Tibial nerve (tissue), 4 donors: ENCODE measurements at regions not wholly inside any gene's neighbourhood (a gene's known extent, or its start where the extent isn't known, plus 50 kb on each side); places are given as distances from the start of the nearest gene placed in this dataset.

Experiments used
- DNase-seq, 2 donors: peaks; one replicate each; pipeline ENCODE4 v3.0.0-alpha.2; 2019; ENCODE audit warnings: low spot score in 2 of 2
- H3K27ac ChIP-seq, 4 donors: fragments of 200-600 bp; sonication (generic) in 3 of 4; one replicate each; pipeline ENCODE4 v1.5.1; 2017 to 2019; ENCODE audit warnings: mild to moderate bottlenecking in 1 of 4
- H3K27me3 ChIP-seq, 2 donors: fragments of 200-600 bp; sonication (generic) in 1 of 2; one replicate each; pipeline versions ENCODE4 v1.5.1 to v1.6.0; 2017 to 2019
- H3K36me3 ChIP-seq, 3 donors: fragments of 200-600 bp; sonication (generic); one replicate each; pipeline ENCODE4 v1.5.1; 2018 to 2019
- H3K4me1 ChIP-seq, 4 donors: fragments of 200-600 bp; sonication (generic) in 3 of 4; one replicate each; pipeline ENCODE4 v1.5.1; 2017 to 2019
- H3K4me3 ChIP-seq, 4 donors: fragments of 200-600 bp; sonication (generic) in 3 of 4; one replicate each; pipeline ENCODE4 v1.5.1; 2017 to 2019; ENCODE audit warnings: mild to moderate bottlenecking in 1 of 4, moderate library complexity in 1 of 4
- H3K9me3 ChIP-seq, 4 donors: fragments of 200-600 bp; sonication (generic) in 3 of 4; one replicate each; pipeline ENCODE4 v1.5.1; 2017 to 2019
- CTCF ChIP-seq, 5 experiments: fragments of 200-600 bp in 3 of 5; fragments of 450-650 bp in 2 of 5; sonication (generic) in 3 of 5; IDR thresholded peaks; one replicate each; pipeline ENCODE4 v1.5.1; 2016 to 2019; ENCODE audit warnings: antibody characterized with exemption in 5 of 5, mild to moderate bottlenecking in 3 of 5, moderate library complexity in 2 of 5
- EP300 ChIP-seq, 2 donors: sonication (generic); formaldehyde crosslinking; IDR thresholded peaks; one replicate each; pipeline ENCODE4 v1.6.1; 2017; ENCODE audit warnings: antibody characterized with exemption in 2 of 2, mild to moderate bottlenecking in 1 of 2
- POLR2A ChIP-seq, 2 donors: fragments of 450-650 bp; IDR thresholded peaks; one replicate each; pipeline ENCODE4 v1.6.1; 2017; ENCODE audit warnings: antibody characterized with exemption in 2 of 2, mild to moderate bottlenecking in 2 of 2, moderate library complexity in 2 of 2
- WGBS, 2 donors: methylation state at CpG; one replicate each; pipeline ENCODE4 v1.1.5; 2018; 5-methylcytosine and 5-hydroxymethylcytosine counted together

- TF ChIP-seq POLR2A (IDR thresholded peaks at IDR 0.05): no peak
- TF ChIP-seq EP300 (IDR thresholded peaks at IDR 0.05): no peak
- no peak for TF ChIP-seq CTCF (IDR thresholded peaks at IDR 0.05)
- Histone ChIP-seq H3K27ac (no peak overlapping the region), H3K4me3 (no peak overlapping the region), H3K4me1 (no peaks in the 10 kb centered on the region), H3K27me3 (no peaks in the 10 kb centered on the region), H3K9me3 (no peaks in the 10 kb centered on the region), H3K36me3 (no peaks in the 10 kb centered on the region)
- DNase-seq: no peak
- 67 to 73% methylated on average over 7 of the region's 7 CpGs for WGBS, 2 donors
Measured at GRCh38 chr10:9018195-9019173, 964.0 kb downstream of the GATA3 start.

GRCh38 chr10:9023206-9023605 is 968.7 kb downstream of the GATA3 start:
- Histone ChIP-seq H3K4me1 (no peaks in the 10 kb centered on the region), H3K27ac (no peak overlapping the region), H3K4me3 (no peak overlapping the region), H3K36me3 (no peaks in the 10 kb centered on the region), H3K27me3 (no peaks in the 10 kb centered on the region), H3K9me3 (no peaks in the 10 kb centered on the region)
- no peak for TF ChIP-seq POLR2A (IDR thresholded peaks at IDR 0.05)
- TF ChIP-seq EP300 (IDR thresholded peaks at IDR 0.05): no peak
- TF ChIP-seq CTCF (IDR thresholded peaks at IDR 0.05): no peak
- DNase-seq: no peak
- WGBS, 2 donors: 72 to 76% methylated on average over 3 of the region's 3 CpGs

GRCh38 chr10:9024210-9024609 is 969.7 kb downstream of the GATA3 start:
- Histone ChIP-seq H3K4me3 (no peak overlapping the region), H3K4me1 (no peaks in the 10 kb centered on the region), H3K27me3 (no peaks in the 10 kb centered on the region), H3K27ac (no peak overlapping the region), H3K36me3 (no peaks in the 10 kb centered on the region), H3K9me3 (no peaks in the 10 kb centered on the region)
- TF ChIP-seq EP300 (IDR thresholded peaks at IDR 0.05) (no peak), CTCF (IDR thresholded peaks at IDR 0.05) (no peak), POLR2A (IDR thresholded peaks at IDR 0.05) (no peak)
- no peak for DNase-seq
- WGBS, 2 donors: 81 to 83% methylated on average over 2 of the region's 2 CpGs

- H3K36me3 ChIP-seq: no peaks in the 10 kb centered on the region
Measured at GRCh38 chr10:9028231-9028630, 973.7 kb downstream of the GATA3 start.

More at GRCh38 chr10:9028231-9028630, 973.7 kb downstream of the GATA3 start:
- Histone ChIP-seq H3K27me3 (no peaks in the 10 kb centered on the region), H3K4me1 (no peaks in the 10 kb centered on the region), H3K9me3 (no peaks in the 10 kb centered on the region), H3K27ac (no peak overlapping the region), H3K4me3 (no peak overlapping the region)
- TF ChIP-seq CTCF (IDR thresholded peaks at IDR 0.05): no peak
- no peak for TF ChIP-seq EP300 (IDR thresholded peaks at IDR 0.05)
- TF ChIP-seq POLR2A (IDR thresholded peaks at IDR 0.05): no peak
- DNase-seq: no peak
